ENCODE measurements at regions not wholly inside any gene's neighbourhood (a gene's known extent, or its start where the extent isn't known, plus 50 kb on each side); places are given as distances from the start of the nearest gene placed in this dataset.

- DNase-seq (no peak), ATAC-seq (replicated peaks in 1 of 4) (no peak)
- ChIA-PET CTCF (no interaction called here), POLR2A (no interaction called here)
- Mint-ChIP-seq H3K4me1 (no peaks in the 10 kb centered on the region), H3K4me3 (no peak overlapping the region), H3K27me3 (peaks cover 3% of the 10 kb centered on the region in 2 donors), H3K36me3 (no peaks in the 10 kb centered on the region), H3K9me3 (no peaks in the 10 kb centered on the region), H3K27ac (no peak overlapping the region)
- Histone ChIP-seq H3K4me1 (ENCODE audit: control insufficient read depth in 1 of 2, extremely low read depth in 1 of 2, insufficient read depth in 2 of 2, low read length in 2 of 2) (no peaks in the 10 kb centered on the region), H3K27me3 (replicated peaks in 1 of 2; ENCODE audit: control insufficient read depth in 2 of 2, extremely low read depth in 1 of 2, insufficient read depth in 2 of 2, low read length in 1 of 2) (peaks cover 0 to 3% of the 10 kb centered on the region in 2 experiments), H3K36me3 (ENCODE audit: control insufficient read depth in 2 of 2, extremely low read depth in 1 of 2, insufficient read depth in 1 of 2, low read length in 1 of 2) (no peaks in the 10 kb centered on the region), H3K9me3 (no peaks in the 10 kb centered on the region), H3K4me3 (ENCODE audit: control insufficient read depth in 1 of 2, extremely low read depth in 1 of 2, low read length in 1 of 2) (no peak overlapping the region), H3K27ac (ENCODE audit: low read length) (no peak overlapping the region)
- 17% methylated on average over 1 of the region's 5 CpGs for WGBS (ENCODE audit: insufficient coverage)
Measured at GRCh38 chr20:19924255-19924654, 92.9 kb upstream of the NAA20 start.

- Histone ChIP-seq H3K36me3 (ENCODE audit: control insufficient read depth in 2 of 2, extremely low read depth in 1 of 2, insufficient read depth in 1 of 2, low read length in 1 of 2) (no peaks in the 10 kb centered on the region), H3K27ac (ENCODE audit: low read length) (no peak overlapping the region), H3K4me1 (ENCODE audit: control insufficient read depth in 1 of 2, extremely low read depth in 1 of 2, insufficient read depth in 2 of 2, low read length in 2 of 2) (no peaks in the 10 kb centered on the region), H3K9me3 (no peaks in the 10 kb centered on the region), H3K4me3 (ENCODE audit: control insufficient read depth in 1 of 2, extremely low read depth in 1 of 2, low read length in 1 of 2) (no peak overlapping the region), H3K27me3 (replicated peaks in 1 of 2; ENCODE audit: control insufficient read depth in 2 of 2, extremely low read depth in 1 of 2, insufficient read depth in 2 of 2, low read length in 1 of 2) (peaks cover 0 to 3% of the 10 kb centered on the region in 2 experiments)
- Mint-ChIP-seq H3K4me3 (no peak overlapping the region), H3K27ac (no peak overlapping the region), H3K27me3 (peaks cover 3% of the 10 kb centered on the region in 2 donors), H3K4me1 (no peaks in the 10 kb centered on the region), H3K36me3 (no peaks in the 10 kb centered on the region), H3K9me3 (no peaks in the 10 kb centered on the region)
- ChIA-PET POLR2A (no interaction called here), CTCF (no interaction called here)
- no peak for DNase-seq
- no peak for ATAC-seq (replicated peaks in 1 of 4)
- WGBS (ENCODE audit: insufficient coverage): 100% methylated on average over 1 of the region's 4 CpGs
Measured at GRCh38 chr20:19926591-19926990, 90.6 kb upstream of the NAA20 start.

GRCh38 chr20:19928328-19929011 is 88.7 kb upstream of the NAA20 start:
- Histone ChIP-seq H3K4me1 (ENCODE audit: control insufficient read depth in 1 of 2, extremely low read depth in 1 of 2, insufficient read depth in 2 of 2, low read length in 2 of 2) (no peaks in the 10 kb centered on the region), H3K4me3 (ENCODE audit: control insufficient read depth in 1 of 2, extremely low read depth in 1 of 2, low read length in 1 of 2) (no peak overlapping the region), H3K9me3 (no peaks in the 10 kb centered on the region), H3K27me3 (replicated peaks in 1 of 2; ENCODE audit: control insufficient read depth in 2 of 2, extremely low read depth in 1 of 2, insufficient read depth in 2 of 2, low read length in 1 of 2) (peaks cover 0 to 4% of the 10 kb centered on the region in 2 experiments), H3K36me3 (ENCODE audit: control insufficient read depth in 2 of 2, extremely low read depth in 1 of 2, insufficient read depth in 1 of 2, low read length in 1 of 2) (no peaks in the 10 kb centered on the region), H3K27ac (ENCODE audit: low read length) (no peak overlapping the region)
- POLR2A ChIA-PET: no interaction called here
- CTCF ChIA-PET: interaction anchor here in 1 of 2 donors (0.6 kb wide), 1 partner anchor 1764 kb away, joined by 3 read pairs; no protein-coding TSS in a partner anchor
- no peaks in the 10 kb centered on the region for H3K36me3 Mint-ChIP-seq
- H3K4me1 Mint-ChIP-seq: no peaks in the 10 kb centered on the region
- ATAC-seq (replicated peaks in 1 of 4) (no peak), DNase-seq (no peak)
- H3K4me3 Mint-ChIP-seq: no peak overlapping the region
- peaks cover 8% of the 10 kb centered on the region in 2 donors for H3K27me3 Mint-ChIP-seq
- H3K9me3 Mint-ChIP-seq: no peaks in the 10 kb centered on the region
- H3K27ac Mint-ChIP-seq: no peak overlapping the region
- 88% methylated on average over 9 of the region's 9 CpGs for WGBS (ENCODE audit: insufficient coverage)

GRCh38 chr20:19929012-19929360 is 88.2 kb upstream of the NAA20 start:
- ATAC-seq (replicated peaks in 1 of 4) (no peak), DNase-seq (no peak)
- no peaks in the 10 kb centered on the region for H3K4me1 ChIP-seq (ENCODE audit: control insufficient read depth in 1 of 2, extremely low read depth in 1 of 2, insufficient read depth in 2 of 2, low read length in 2 of 2)
- H3K27me3 ChIP-seq (replicated peaks in 1 of 2; ENCODE audit: control insufficient read depth in 2 of 2, extremely low read depth in 1 of 2, insufficient read depth in 2 of 2, low read length in 1 of 2): peaks cover 0 to 4% of the 10 kb centered on the region in 2 experiments
- CTCF ChIA-PET: no interaction called here
- H3K9me3 ChIP-seq: no peaks in the 10 kb centered on the region
- no CpG with 5 or more reads among the region's 1 CpG for WGBS (ENCODE audit: insufficient coverage)
- no peak overlapping the region for H3K27ac Mint-ChIP-seq
- no peak overlapping the region for H3K4me3 ChIP-seq (ENCODE audit: control insufficient read depth in 1 of 2, extremely low read depth in 1 of 2, low read length in 1 of 2)
- H3K36me3 Mint-ChIP-seq: no peaks in the 10 kb centered on the region
- H3K27me3 Mint-ChIP-seq: peaks cover 8% of the 10 kb centered on the region in 2 donors
- H3K4me3 Mint-ChIP-seq: no peak overlapping the region
- no peaks in the 10 kb centered on the region for H3K9me3 Mint-ChIP-seq
- H3K36me3 ChIP-seq (ENCODE audit: control insufficient read depth in 2 of 2, extremely low read depth in 1 of 2, insufficient read depth in 1 of 2, low read length in 1 of 2): no peaks in the 10 kb centered on the region
- H3K27ac ChIP-seq (ENCODE audit: low read length): no peak overlapping the region
- POLR2A ChIA-PET: no interaction called here
- H3K4me1 Mint-ChIP-seq: no peaks in the 10 kb centered on the region

GRCh38 chr20:19929481-19930145 is 87.5 kb upstream of the NAA20 start:
- H3K36me3 Mint-ChIP-seq: no peaks in the 10 kb centered on the region
- no peaks in the 10 kb centered on the region for H3K9me3 ChIP-seq
- H3K9me3 Mint-ChIP-seq: no peaks in the 10 kb centered on the region
- DNase-seq (no peak), ATAC-seq (replicated peaks in 1 of 4) (no peak)
- no peak overlapping the region for H3K4me3 ChIP-seq (ENCODE audit: control insufficient read depth in 1 of 2, extremely low read depth in 1 of 2, low read length in 1 of 2)
- CTCF ChIA-PET: no interaction called here
- H3K36me3 ChIP-seq (ENCODE audit: control insufficient read depth in 2 of 2, extremely low read depth in 1 of 2, insufficient read depth in 1 of 2, low read length in 1 of 2): no peaks in the 10 kb centered on the region
- POLR2A ChIA-PET: no interaction called here
- no peak overlapping the region for H3K27ac Mint-ChIP-seq
- H3K4me1 Mint-ChIP-seq: peaks cover 0 to under 1% (median 0%) of the 10 kb centered on the region in 3 donors
- 91% methylated on average over 4 of the region's 7 CpGs for WGBS (ENCODE audit: insufficient coverage)
- H3K4me3 Mint-ChIP-seq: no peak overlapping the region
- peaks cover 8% of the 10 kb centered on the region in 2 donors for H3K27me3 Mint-ChIP-seq
- no peak overlapping the region for H3K27ac ChIP-seq (ENCODE audit: low read length)
- H3K4me1 ChIP-seq (ENCODE audit: control insufficient read depth in 1 of 2, extremely low read depth in 1 of 2, insufficient read depth in 2 of 2, low read length in 2 of 2): no peaks in the 10 kb centered on the region
- H3K27me3 ChIP-seq (replicated peaks in 1 of 2; ENCODE audit: control insufficient read depth in 2 of 2, extremely low read depth in 1 of 2, insufficient read depth in 2 of 2, low read length in 1 of 2): peaks cover 0 to 4% of the 10 kb centered on the region in 2 experiments

- no peak overlapping the region for H3K4me3 ChIP-seq (ENCODE audit: control insufficient read depth in 1 of 2, extremely low read depth in 1 of 2, low read length in 1 of 2)
- 52% methylated on average over 3 of the region's 5 CpGs for WGBS (ENCODE audit: insufficient coverage)
- ChIA-PET CTCF (no interaction called here), POLR2A (no interaction called here)
- H3K36me3 ChIP-seq (ENCODE audit: control insufficient read depth in 2 of 2, extremely low read depth in 1 of 2, insufficient read depth in 1 of 2, low read length in 1 of 2): no peaks in the 10 kb centered on the region
- H3K4me1 ChIP-seq (ENCODE audit: control insufficient read depth in 1 of 2, extremely low read depth in 1 of 2, insufficient read depth in 2 of 2, low read length in 2 of 2): no peaks in the 10 kb centered on the region
- H3K27me3 ChIP-seq (replicated peaks in 1 of 2; ENCODE audit: control insufficient read depth in 2 of 2, extremely low read depth in 1 of 2, insufficient read depth in 2 of 2, low read length in 1 of 2): peaks cover 0 to 4% of the 10 kb centered on the region in 2 experiments
- ATAC-seq (replicated peaks in 1 of 4) (no peak), DNase-seq (no peak)
- Mint-ChIP-seq H3K27me3 (peaks cover 5 to 8% of the 10 kb centered on the region in 2 donors), H3K36me3 (no peaks in the 10 kb centered on the region), H3K4me3 (no peak overlapping the region), H3K27ac (no peak overlapping the region), H3K9me3 (no peaks in the 10 kb centered on the region), H3K4me1 (peaks cover 0 to 7% (median 0%) of the 10 kb centered on the region in 3 donors)
- no peaks in the 10 kb centered on the region for H3K9me3 ChIP-seq
- no peak overlapping the region for H3K27ac ChIP-seq (ENCODE audit: low read length)
Measured at GRCh38 chr20:19930426-19930825, 86.7 kb upstream of the NAA20 start.

Measured in T-cell (primary cell).